Caco-2 (cell line): ENCODE measurements at regions not wholly inside any gene's neighbourhood (a gene's known extent, or its start where the extent isn't known, plus 50 kb on each side); places are given as distances from the start of the nearest gene placed in this dataset.
"Not testable (repeated sequence)": the region's sequence is repeated elsewhere in the genome, so short reads cannot be mapped to it uniquely, and the experiment has no call there.

ENCODE experiments used
- BruUV-seq: library from RNA; stranded (reverse); fragments of 400-500 nt; replicated peaks from 2 replicates; lab custom pipeline; 2021; lab: Mats Ljungman, UMichigan
- CTCF ChIA-PET: fragments of 300-600 bp; sonication (Branson Sonifier 250); formaldehyde crosslinking; loops from one replicate; lab custom pipeline; 2022; ENCODE audit warnings: antibody characterized with exemption; lab: Charles Lee
- POLR2A ChIA-PET: fragments of 300-600 bp; sonication (Branson Sonifier 250); formaldehyde crosslinking; loops from one replicate; lab custom pipeline; 2022; ENCODE audit warnings: antibody characterized with exemption; lab: Charles Lee
- DNase-seq, 2 experiments: peaks; one replicate each; pipeline versions ENCODE4 v3.0.0 to v3.0.0-alpha.2; 2020 to 2022
- H3K27me3 ChIP-seq: replicated peaks from 2 replicates; pipeline ENCODE4 v1.6.0; 2011; ENCODE audit warnings: low read length; ENCODE audit not compliant: control insufficient read depth, insufficient read depth
- H3K36me3 ChIP-seq: 2 replicates; pipeline ENCODE4 v1.5.1; 2011; ENCODE audit warnings: low read length; ENCODE audit not compliant: control insufficient read depth, insufficient read depth
- H3K4me1 ChIP-seq: fragments of 250-450 bp; sonication (Bioruptor Pico); 2 replicates; pipeline ENCODE4 v1.5.1; 2020; ENCODE audit warnings: mild to moderate bottlenecking
- H3K4me3 ChIP-seq: 2 replicates; pipeline ENCODE4 v1.5.1; 2011; ENCODE audit warnings: low read depth, mild to moderate bottlenecking, control low read depth, low read length
- H3K9me3 ChIP-seq: fragments of 250-450 bp; sonication (Bioruptor Pico); 2 replicates; pipeline ENCODE4 v1.5.1; 2020; ENCODE audit warnings: mild to moderate bottlenecking, moderate library complexity
- H3K27ac Mint-ChIP-seq: one replicate; pipeline ENCODE4 v1.8.0; 2022; ENCODE audit warnings: mixed read lengths; ENCODE audit not compliant: unreplicated experiment
- H3K27me3 Mint-ChIP-seq: one replicate; pipeline ENCODE4 v1.8.0; 2022; ENCODE audit warnings: mixed read lengths; ENCODE audit not compliant: insufficient read depth, unreplicated experiment
- H3K36me3 Mint-ChIP-seq: one replicate; pipeline ENCODE4 v1.8.0; 2022; ENCODE audit warnings: mild to moderate bottlenecking, mixed read lengths; ENCODE audit not compliant: insufficient read depth, unreplicated experiment
- H3K4me1 Mint-ChIP-seq: one replicate; pipeline ENCODE4 v1.8.0; 2022; ENCODE audit warnings: low read depth, mixed read lengths; ENCODE audit not compliant: unreplicated experiment
- H3K4me3 Mint-ChIP-seq: one replicate; pipeline ENCODE4 v1.8.0; 2022; ENCODE audit warnings: mild to moderate bottlenecking, moderate library complexity, mixed read lengths; ENCODE audit not compliant: unreplicated experiment
- H3K9me3 Mint-ChIP-seq: one replicate; pipeline ENCODE4 v1.8.0; 2022; ENCODE audit warnings: mixed read lengths; ENCODE audit not compliant: unreplicated experiment
- intact Hi-C: fragments of 100-400 bp; cut with micrococcal nuclease; formaldehyde crosslinking; loops from one replicate; pipeline ENCODE4 v1.10.0; 2022; ENCODE audit not compliant: unreplicated experiment
- TF ChIP-seq, protein P1 (sequence below), 2 experiments: fragments of 200-600 bp in 1 of 2; IDR thresholded peaks; 1 replicate in 1 of 2; 2 replicates in 1 of 2; pipeline versions ENCODE4 v1.5.1 to v1.8.0; 2011 to 2022; ENCODE audit warnings: antibody characterized with exemption in 1 of 2, control low read depth in 1 of 2, inconsistent platforms in 1 of 2, low read depth in 1 of 2, low read length in 1 of 2, mild to moderate bottlenecking in 1 of 2, moderate library complexity in 1 of 2; ENCODE audit not compliant: insufficient read depth in 1 of 2, severe bottlenecking in 1 of 2, unreplicated experiment in 1 of 2

DNA sequence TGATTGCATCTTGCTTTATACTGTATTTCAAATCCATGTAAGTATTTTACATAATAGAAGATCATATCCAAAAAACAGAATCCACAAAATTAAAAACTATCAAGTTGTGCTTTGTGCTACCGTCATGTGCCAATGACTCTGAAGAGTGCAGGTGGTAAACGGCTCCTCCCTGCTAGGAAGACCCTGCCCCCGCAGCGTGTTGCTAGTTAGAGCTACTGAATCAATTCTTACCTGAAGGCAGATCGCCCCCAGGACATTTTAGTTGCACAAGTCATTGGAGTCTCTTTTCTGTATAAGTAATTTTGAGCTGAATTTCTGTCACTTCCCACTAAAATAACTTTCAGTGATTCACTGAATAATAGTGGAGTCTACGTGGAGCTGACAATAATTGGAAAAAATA, 599.5 kb upstream of the ZFP42 start:
- H3K4me3 Mint-ChIP-seq = no peak overlapping the region
- H3K9me3 Mint-ChIP-seq = no peaks in the 10 kb centered on the region
- CTCF ChIA-PET = no interaction called here

DNA sequence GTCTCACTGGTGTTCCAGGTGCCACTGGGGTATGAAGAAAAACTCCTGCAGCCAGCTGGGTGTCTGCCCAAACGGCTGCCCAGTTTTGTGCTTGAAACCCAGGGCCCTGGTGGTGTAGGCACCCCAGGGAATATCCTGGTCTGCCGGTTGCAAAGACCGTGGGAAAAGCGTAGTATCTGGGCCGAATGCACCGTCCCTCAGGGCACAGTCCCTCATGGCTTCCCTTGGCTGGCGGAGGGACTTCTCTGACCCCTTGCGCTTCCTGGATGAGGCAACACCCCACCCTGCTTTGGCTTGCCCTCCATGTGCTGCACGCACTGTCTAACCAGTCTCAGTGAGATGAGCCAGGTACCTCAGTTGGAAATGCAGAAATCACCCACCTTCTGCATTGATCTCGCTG, 587.1 kb upstream of the ZFP42 start:
- H3K36me3 ChIP-seq, H3K9me3 ChIP-seq, intact Hi-C loops, POLR2A ChIA-PET, DNase-seq, H3K4me1 Mint-ChIP-seq, H3K4me3 ChIP-seq, H3K27ac Mint-ChIP-seq, H3K36me3 Mint-ChIP-seq, H3K27me3 ChIP-seq, CTCF ChIA-PET, BruUV-seq, H3K4me3 Mint-ChIP-seq, H3K4me1 ChIP-seq, H3K27me3 Mint-ChIP-seq: not testable (repeated sequence)
- H3K9me3 Mint-ChIP-seq = peaks cover 18% of the 10 kb centered on the region

More for the DNA sequence above, 599.5 kb upstream of the ZFP42 start:
- no TSS peak for BruUV-seq
- H3K27me3 ChIP-seq = no peaks in the 10 kb centered on the region
- Mint-ChIP-seq H3K27ac (no peak overlapping the region), H3K4me1 (no peaks in the 10 kb centered on the region), H3K36me3 (no peaks in the 10 kb centered on the region), H3K27me3 (no peaks in the 10 kb centered on the region)
- TF ChIP-seq, protein P1, sequence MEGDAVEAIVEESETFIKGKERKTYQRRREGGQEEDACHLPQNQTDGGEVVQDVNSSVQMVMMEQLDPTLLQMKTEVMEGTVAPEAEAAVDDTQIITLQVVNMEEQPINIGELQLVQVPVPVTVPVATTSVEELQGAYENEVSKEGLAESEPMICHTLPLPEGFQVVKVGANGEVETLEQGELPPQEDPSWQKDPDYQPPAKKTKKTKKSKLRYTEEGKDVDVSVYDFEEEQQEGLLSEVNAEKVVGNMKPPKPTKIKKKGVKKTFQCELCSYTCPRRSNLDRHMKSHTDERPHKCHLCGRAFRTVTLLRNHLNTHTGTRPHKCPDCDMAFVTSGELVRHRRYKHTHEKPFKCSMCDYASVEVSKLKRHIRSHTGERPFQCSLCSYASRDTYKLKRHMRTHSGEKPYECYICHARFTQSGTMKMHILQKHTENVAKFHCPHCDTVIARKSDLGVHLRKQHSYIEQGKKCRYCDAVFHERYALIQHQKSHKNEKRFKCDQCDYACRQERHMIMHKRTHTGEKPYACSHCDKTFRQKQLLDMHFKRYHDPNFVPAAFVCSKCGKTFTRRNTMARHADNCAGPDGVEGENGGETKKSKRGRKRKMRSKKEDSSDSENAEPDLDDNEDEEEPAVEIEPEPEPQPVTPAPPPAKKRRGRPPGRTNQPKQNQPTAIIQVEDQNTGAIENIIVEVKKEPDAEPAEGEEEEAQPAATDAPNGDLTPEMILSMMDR (IDR thresholded peaks at IDR 0.05; ENCODE audit: insufficient read depth in 1 of 2, low read depth in 1 of 2, low read length in 1 of 2, severe bottlenecking in 1 of 2, unreplicated experiment in 1 of 2) = no peak
- no peaks in the 10 kb centered on the region for H3K36me3 ChIP-seq
- H3K9me3 ChIP-seq = no peaks in the 10 kb centered on the region
- no peak overlapping the region for H3K4me3 ChIP-seq
- DNase-seq = no peak
- intact Hi-C loops = no loop called here
- POLR2A ChIA-PET = no interaction called here
- no peaks in the 10 kb centered on the region for H3K4me1 ChIP-seq

GRCh38 chr4:187413564-187414358, 581.8 kb upstream of the ZFP42 start:
- H3K9me3 Mint-ChIP-seq = peaks cover 9% of the 10 kb centered on the region
- Histone ChIP-seq H3K4me3 (no peak overlapping the region), H3K36me3 (no peaks in the 10 kb centered on the region), H3K27me3 (no peaks in the 10 kb centered on the region), H3K9me3 (no peaks in the 10 kb centered on the region), H3K4me1 (no peaks in the 10 kb centered on the region)
- H3K4me1 Mint-ChIP-seq = no peaks in the 10 kb centered on the region
- DNase-seq = no peak
- TF ChIP-seq, protein P1 (IDR thresholded peaks at IDR 0.05; ENCODE audit: insufficient read depth in 1 of 2, low read depth in 1 of 2, low read length in 1 of 2, severe bottlenecking in 1 of 2, unreplicated experiment in 1 of 2) = no peak
- H3K4me3 Mint-ChIP-seq = no peak overlapping the region
- intact Hi-C loops = no loop called here
- no peaks in the 10 kb centered on the region for H3K36me3 Mint-ChIP-seq
- no TSS peak for BruUV-seq
- POLR2A ChIA-PET = no interaction called here
- CTCF ChIA-PET = no interaction called here
- no peaks in the 10 kb centered on the region for H3K27me3 Mint-ChIP-seq
- H3K27ac Mint-ChIP-seq = no peak overlapping the region
